Liver (tissue), 3 donors: ENCODE measurements at regions not wholly inside any gene's neighbourhood (a gene's known extent, or its start where the extent isn't known, plus 50 kb on each side); places are given as distances from the start of the nearest gene placed in this dataset.

Experiments
- CTCF ChIP-seq: fragments of 150-350 bp; IDR thresholded peaks from 2 replicates; pipeline ENCODE4 v1.5.1; 2017; ENCODE audit warnings: improper control_type of control experiment, low read depth, low read length; ENCODE audit not compliant: missing input control
- MAX ChIP-seq: IDR thresholded peaks from 2 replicates; pipeline ENCODE4 v1.6.1; 2016; ENCODE audit warnings: antibody characterized with exemption
- RXRA ChIP-seq, 2 donors: IDR thresholded peaks; 2 replicates each; pipeline ENCODE4 v1.6.1; 2017 to 2018; ENCODE audit warnings: antibody characterized with exemption in 2 of 2, mild to moderate bottlenecking in 1 of 2
- donor health status: healthy.
- donor health status: healthy.

- no peak for TF ChIP-seq CTCF
- no peak for TF ChIP-seq MAX
- no peak for TF ChIP-seq RXRA (IDR thresholded peaks at IDR 0.05)
These were observed 56.6 kb downstream of the IARS1 start for GRCh38 chr9:92236915-92237314.
